Fibroblast of skin of scalp (primary cell): ENCODE measurements at regions not wholly inside any gene's neighbourhood (a gene's known extent, or its start where the extent isn't known, plus 50 kb on each side); places are given as distances from the start of the nearest gene placed in this dataset.
A peak's percentile ranks its signal among the peaks of the same experiment; 100 is the strongest.
"Not testable (repeated sequence)": the region's sequence is repeated elsewhere in the genome, so short reads cannot be mapped to it uniquely, and the experiment has no call there.

Experiments used
- DNase-seq: peaks from one replicate; pipeline ENCODE4 v3.0.0-alpha.2; 2013

DNA sequence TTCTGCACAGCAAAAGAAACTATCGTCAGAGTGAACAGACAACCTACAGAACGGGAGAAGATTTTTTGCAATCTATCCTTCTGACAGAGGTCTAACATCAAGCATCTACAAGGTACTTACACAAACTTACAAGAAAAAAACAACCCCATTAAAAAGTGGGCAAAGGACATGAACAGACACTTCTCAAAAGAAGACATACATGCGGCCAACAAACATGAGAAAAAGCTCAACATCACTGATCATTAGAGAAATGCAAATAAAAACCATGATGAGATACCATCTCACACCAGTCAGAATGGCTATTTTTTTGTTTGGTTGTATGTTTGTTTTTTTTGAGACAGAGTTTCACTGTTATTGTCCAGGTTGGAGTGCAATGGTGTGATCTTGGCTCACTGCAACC, 131.5 kb upstream of the MED13 start:
- DNase-seq: not testable (repeated sequence)

GRCh38 chr17:62194401-62194800, 129.3 kb upstream of the MED13 start:
- DNase-seq: no peak

GRCh38 chr17:62193249-62193648, 128.2 kb upstream of the MED13 start:
- DNase-seq: no peak

DNA sequence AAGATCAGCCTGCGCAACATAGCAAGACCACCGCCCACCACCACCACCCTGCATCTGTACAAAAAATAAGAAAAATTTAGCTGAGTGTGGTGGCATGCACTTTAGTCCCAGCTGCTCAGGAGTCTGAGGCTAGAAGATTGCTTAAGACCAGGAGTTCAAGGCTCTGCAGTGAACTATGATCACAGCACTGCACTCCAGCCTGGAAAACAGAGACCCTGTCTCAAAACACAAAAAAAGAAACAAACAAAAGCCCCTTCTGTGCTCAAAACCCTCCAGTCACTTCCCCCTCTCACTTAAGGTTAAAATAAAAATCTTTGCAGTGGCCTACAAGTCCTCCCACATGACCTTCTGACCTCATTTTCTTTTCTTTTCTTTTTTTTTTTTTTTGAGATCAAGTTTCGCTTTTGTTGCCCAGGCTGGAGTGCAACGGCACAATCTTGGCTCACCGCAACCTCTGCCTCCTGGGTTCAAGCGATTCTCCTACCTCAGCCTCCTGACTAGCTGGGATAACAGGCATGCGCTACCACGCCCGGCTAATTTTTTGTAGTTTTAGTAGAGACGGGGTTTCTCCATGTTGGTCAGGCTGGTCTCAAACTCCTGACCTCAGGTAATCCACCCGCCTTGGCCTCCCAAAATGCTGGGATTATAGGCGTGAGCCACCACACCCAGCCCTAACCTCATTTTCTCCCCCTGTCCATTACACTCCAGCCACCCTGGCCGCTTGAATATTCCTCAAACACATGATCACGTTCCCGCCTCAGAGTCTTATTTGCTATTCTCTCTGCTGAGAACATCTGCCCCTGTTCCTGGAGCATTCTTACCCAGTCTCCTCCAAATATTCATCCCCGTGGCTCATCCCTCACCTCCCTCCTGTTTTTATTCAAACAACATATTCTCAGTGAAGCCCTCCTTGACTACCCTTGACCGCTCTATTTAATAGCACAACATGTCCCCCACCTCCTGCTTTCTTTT, 126.6 kb upstream of the MED13 start:
- DNase-seq: no peak

DNA sequence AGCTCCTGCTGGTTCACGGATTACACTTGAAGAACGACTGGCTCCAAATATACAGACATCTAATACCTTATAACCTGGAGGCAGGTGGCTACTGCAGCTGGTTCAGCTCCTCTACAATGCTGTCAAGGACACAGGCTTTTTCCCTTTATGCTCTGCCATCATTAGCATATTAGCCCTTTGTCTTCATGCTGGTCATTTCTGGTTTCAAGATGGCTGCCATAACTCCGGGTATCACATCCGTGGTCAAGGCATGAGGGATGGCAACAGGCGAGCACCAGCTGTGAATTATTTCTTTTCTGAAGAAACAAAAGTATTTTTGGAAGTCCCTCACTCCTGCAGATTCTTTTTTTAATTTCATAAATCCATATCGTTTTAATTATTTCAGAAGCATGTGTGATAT, 124.3 kb upstream of the MED13 start:
- no peak for DNase-seq

GRCh38 chr17:62188713-62189112, 123.6 kb upstream of the MED13 start:
- no peak for DNase-seq

DNA sequence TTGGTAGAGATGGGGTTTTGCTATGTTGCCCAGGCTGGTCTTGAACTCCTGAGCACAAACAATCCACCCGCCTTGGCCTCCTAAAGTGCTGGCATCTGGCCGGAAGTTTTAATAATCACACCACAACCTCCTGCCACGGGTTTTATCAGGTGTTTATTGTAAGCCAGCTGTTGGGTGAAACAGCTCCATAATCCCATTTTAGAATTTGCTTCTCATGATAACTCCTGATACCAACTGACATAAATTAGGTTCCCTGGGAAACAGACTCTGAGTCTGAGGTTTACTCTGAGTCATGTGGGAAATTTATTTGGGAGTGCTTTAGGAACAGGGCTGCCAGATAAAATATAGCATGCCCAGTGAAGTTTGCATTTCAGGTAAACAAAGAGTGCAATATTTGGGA, 122.6 kb upstream of the MED13 start:
- no peak for DNase-seq

DNA sequence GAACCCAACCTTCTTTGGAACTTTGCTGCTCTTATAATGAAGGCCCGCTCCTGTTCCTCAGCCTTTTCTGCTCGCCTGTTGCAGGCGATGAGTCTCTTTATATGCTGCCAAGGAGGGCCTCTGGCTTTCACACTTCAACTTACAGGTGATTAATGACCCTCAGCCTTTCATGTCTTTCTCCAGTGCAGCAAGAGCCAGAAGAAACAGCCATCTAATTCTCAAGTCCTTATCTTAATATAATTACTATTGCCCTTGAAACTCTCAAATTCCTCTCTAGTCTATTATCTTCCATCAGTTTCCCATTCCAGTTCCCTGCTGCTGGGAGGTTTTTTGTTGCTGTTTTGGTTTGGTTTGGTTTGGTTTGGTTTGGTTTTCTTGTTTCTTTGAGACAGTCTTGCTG, 121.8 kb upstream of the MED13 start:
- no peak for DNase-seq

- DNase-seq: no peak
Measured at GRCh38 chr17:62180772-62181171, 115.7 kb upstream of the MED13 start.

GRCh38 chr17:62179525-62180161, 114.6 kb upstream of the MED13 start:
- DNase-seq: peak; percentile 38

DNA sequence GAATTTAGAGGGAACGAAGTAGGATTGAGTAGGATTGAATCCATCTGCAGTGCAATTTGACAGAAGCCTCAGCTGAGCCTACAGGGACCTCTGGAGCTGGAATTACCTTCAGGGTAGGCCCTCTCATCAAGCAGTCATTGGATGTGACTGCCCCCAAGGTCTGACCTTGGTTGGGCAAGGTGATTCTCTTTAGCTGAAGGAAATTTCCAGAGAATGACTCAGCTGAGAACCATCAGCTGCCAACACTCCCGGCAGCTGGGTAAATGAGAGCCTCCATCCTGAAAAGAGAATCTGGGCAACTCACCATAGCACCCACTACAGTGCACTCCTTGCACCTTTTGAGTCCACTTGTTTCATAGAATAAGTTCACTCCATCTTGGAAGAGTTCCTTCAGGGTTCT, 113.5 kb upstream of the MED13 start:
- DNase-seq: no peak

GRCh38 chr17:62172492-62173291, 107.6 kb upstream of the MED13 start:
- DNase-seq: no peak

DNA sequence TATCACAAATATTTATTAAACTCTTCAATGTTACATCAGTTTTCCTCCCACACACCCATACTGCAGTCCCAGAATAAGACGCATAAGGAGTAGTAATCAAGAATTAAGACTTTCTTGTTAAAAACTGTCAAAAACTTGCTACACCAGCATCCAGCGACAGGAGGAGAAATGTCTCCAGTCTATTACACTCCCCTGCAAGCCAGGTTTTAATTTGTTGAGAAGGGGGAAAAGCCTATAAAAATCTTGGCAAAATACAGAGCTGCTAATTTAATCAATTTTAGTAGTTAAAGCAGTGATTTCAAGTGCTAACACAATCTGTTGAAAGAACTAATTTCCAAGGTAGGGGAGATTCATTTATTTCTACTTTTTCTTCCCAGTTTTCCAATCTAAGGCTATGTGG, 102.0 kb upstream of the MED13 start:
- no peak for DNase-seq

GRCh38 chr17:62164747-62165722, 100.0 kb upstream of the MED13 start:
- no peak for DNase-seq

DNA sequence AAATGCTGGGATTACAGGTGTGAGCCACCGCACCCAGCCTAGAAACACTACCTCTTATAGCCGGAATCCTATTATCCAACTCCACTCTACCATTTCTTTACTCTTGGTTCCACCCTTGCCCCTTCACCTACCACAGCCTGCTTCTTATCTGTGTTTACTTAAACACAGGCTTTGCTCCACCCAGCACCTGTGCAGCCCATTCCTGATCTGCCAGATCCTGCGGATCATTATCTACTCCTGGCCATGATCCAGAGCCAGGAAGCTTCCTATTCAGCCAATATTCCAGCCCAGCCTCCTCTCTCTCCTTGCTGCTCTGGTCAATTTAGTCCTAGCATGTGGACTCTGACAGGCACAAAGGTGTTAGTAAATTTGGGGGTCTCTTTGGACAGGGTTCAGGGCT, 98.8 kb upstream of the MED13 start:
- DNase-seq: no peak

DNA sequence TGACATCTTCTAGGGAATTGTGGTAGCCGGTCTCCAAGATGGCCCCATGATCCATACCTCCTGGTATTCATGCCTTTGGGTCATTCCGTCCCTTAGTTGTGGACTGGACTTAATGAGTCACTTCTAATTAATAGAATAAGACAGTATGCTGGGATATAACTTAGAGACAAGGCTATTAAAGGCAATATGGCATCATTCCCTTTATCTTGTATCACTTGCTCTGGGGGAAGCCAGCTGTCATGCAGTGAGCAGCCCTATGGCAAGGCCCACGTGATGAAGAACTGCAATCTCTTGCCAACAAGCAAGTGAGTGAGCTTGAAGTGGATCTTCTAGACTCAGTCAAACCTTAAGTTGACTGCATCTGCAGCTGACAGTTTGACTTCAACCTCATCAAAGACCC, 97.8 kb upstream of the MED13 start:
- no peak for DNase-seq

DNA sequence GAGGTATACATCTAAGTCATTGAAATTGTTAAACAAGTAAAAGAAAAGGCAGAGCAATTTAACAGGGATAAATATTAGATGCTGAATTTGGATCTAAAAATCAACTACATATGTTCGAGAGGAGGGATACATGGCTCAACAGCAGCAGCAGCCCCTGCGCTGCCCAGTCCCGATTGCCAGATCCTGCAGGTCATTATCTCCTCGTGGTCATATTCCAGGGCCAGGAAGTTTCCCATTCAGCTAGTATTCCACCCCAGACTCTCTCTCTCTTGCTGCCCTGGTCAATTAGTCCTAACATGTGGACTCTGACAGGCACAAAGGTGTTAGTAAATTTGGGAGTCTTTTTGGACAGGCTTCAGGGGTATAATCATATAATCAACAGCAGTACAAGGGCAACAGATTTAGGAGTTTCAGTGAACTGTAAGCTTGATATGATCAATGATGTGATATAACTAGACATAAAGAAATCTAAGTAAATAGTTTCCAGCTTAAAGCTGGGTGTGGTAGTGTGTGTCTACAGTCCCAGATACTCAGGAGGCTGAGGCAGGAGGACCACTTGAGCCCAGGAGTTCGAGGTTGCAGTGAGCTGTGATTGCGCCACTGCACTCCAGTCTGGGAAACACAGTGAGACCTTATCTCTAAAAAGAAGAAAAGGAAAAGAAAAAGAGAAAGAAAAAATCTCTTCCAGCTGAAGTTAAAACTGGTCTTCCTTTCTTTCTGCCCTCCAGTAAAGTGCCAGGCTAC, 96.5 kb upstream of the MED13 start:
- no peak for DNase-seq

DNA sequence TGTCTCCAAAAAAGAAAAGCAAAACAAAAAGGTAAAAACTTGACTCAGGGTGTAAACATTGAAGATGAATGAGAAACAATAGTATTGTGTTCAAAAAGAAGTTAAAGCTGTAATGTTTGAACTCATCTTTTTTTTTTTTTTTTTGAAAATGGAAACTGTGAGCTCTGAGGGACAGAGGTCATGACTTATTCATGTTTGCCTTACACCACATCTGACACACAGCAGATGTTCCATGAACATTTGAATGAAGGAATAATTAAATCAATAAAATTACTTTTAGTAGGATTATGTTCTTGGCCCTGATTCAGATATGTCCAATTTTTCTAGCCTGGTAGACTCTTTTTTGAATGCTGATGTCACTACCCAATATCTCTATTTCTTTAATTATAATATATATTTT, 95.7 kb upstream of the MED13 start:
- no peak for DNase-seq

DNA sequence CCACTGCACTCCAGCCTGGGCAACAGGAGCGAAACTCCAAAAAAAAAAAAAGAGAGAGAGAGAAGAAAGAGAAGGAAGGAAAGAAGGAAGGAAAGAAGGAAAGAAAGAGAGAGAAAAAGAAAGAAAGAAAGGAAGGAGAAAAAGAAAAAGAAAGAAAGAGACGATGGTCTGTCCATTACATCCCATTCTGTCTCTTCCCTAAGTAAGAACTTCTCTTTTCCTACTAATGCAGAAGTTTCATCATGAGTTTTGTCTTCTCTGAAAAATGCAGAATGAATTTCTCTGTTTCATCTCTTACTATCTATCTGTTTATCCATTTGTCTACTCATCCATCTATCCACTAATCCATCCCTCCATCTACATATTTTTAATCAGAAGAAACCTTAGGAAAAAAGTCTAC, 94.9 kb upstream of the MED13 start:
- DNase-seq: no peak

- no peak for DNase-seq
Measured at GRCh38 chr17:62156949-62157348, 91.9 kb upstream of the MED13 start.

DNA sequence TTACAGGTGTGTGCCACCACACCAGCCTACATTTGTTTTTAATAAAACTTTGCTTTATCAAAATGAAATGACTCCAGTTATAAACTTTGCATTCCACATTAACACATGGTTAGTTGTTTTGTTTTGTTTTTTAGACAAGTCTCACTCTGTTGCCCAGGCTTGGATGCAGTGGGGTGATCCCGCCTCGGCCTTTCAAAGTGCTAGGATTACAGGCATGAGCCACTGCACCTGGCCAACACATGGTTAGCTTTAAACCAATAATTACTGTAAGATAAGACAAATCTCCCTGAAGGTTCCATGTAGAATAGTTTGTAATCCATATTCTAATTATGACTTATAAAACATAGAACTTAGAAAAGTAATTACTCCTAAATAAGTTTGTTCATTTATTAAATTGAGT, 89.8 kb upstream of the MED13 start:
- no peak for DNase-seq
